ENCODE measurements at regions not wholly inside any gene's neighbourhood (a gene's known extent, or its start where the extent isn't known, plus 50 kb on each side); places are given as distances from the start of the nearest gene placed in this dataset.

GRCh38 chr1:4546911-4547310 lies 107.5 kb upstream of the AJAP1 start:
- Histone ChIP-seq H3K4me1 (ENCODE audit: control insufficient read depth, insufficient read depth, low read length) (no peaks in the 10 kb centered on the region), H3K27ac (ENCODE audit: low read length) (no peak overlapping the region), H3K27me3 (ENCODE audit: control insufficient read depth, insufficient read depth) (no peaks in the 10 kb centered on the region), H3K9me3 (ENCODE audit: control insufficient read depth, low read length) (no peaks in the 10 kb centered on the region), H3K4me3 (ENCODE audit: low read length) (no peak overlapping the region)
- intact Hi-C loops (cut with DNase I), result no loop called here
- WGBS, result 76% methylated on average over 4 of the region's 4 CpGs
- ATAC-seq, result no peak
- no peak for DNase-seq

- no peak for ATAC-seq
- intact Hi-C loops (cut with DNase I), result no loop called here
- Histone ChIP-seq H3K27ac (ENCODE audit: low read length) (no peak overlapping the region), H3K4me3 (ENCODE audit: low read length) (no peak overlapping the region), H3K4me1 (ENCODE audit: control insufficient read depth, insufficient read depth, low read length) (no peaks in the 10 kb centered on the region), H3K27me3 (ENCODE audit: control insufficient read depth, insufficient read depth) (no peaks in the 10 kb centered on the region), H3K9me3 (ENCODE audit: control insufficient read depth, low read length) (no peaks in the 10 kb centered on the region)
- WGBS, result 40% methylated on average over 3 of the region's 3 CpGs
- no peak for DNase-seq
These were observed 104.5 kb upstream of the AJAP1 start for GRCh38 chr1:4549930-4550329.

GRCh38 chr1:4550941-4551340 lies 103.5 kb upstream of the AJAP1 start:
- Histone ChIP-seq H3K9me3 (ENCODE audit: control insufficient read depth, low read length) (no peaks in the 10 kb centered on the region), H3K4me1 (ENCODE audit: control insufficient read depth, insufficient read depth, low read length) (no peaks in the 10 kb centered on the region), H3K4me3 (ENCODE audit: low read length) (no peak overlapping the region), H3K27ac (ENCODE audit: low read length) (no peak overlapping the region), H3K27me3 (ENCODE audit: control insufficient read depth, insufficient read depth) (no peaks in the 10 kb centered on the region)
- DNase-seq (no peak), ATAC-seq (no peak)
- WGBS, result 31% methylated on average over 2 of the region's 2 CpGs
- intact Hi-C loops (cut with DNase I), result no loop called here

- no peak overlapping the region for H3K4me3 ChIP-seq (ENCODE audit: low read length)
- intact Hi-C loops (cut with DNase I), result no loop called here
These were observed 102.7 kb upstream of the AJAP1 start for GRCh38 chr1:4551706-4552105.

GRCh38 chr1:4553761-4554160 lies 100.6 kb upstream of the AJAP1 start:
- Histone ChIP-seq H3K4me3 (ENCODE audit: low read length) (no peak overlapping the region), H3K27me3 (ENCODE audit: control insufficient read depth, insufficient read depth) (no peaks in the 10 kb centered on the region), H3K27ac (ENCODE audit: low read length) (no peak overlapping the region), H3K4me1 (ENCODE audit: control insufficient read depth, insufficient read depth, low read length) (no peaks in the 10 kb centered on the region), H3K9me3 (ENCODE audit: control insufficient read depth, low read length) (no peaks in the 10 kb centered on the region)
- intact Hi-C loops (cut with DNase I), result no loop called here
- DNase-seq (no peak), ATAC-seq (no peak)
- 49% methylated on average over 4 of the region's 4 CpGs for WGBS

More at GRCh38 chr1:4551706-4552105, 102.7 kb upstream of the AJAP1 start:
- no peaks in the 10 kb centered on the region for H3K9me3 ChIP-seq (ENCODE audit: control insufficient read depth, low read length)
- no peak for DNase-seq
- H3K27ac ChIP-seq (ENCODE audit: low read length), result no peak overlapping the region
- no peaks in the 10 kb centered on the region for H3K4me1 ChIP-seq (ENCODE audit: control insufficient read depth, insufficient read depth, low read length)
- no peaks in the 10 kb centered on the region for H3K27me3 ChIP-seq (ENCODE audit: control insufficient read depth, insufficient read depth)
- WGBS, result 59% methylated on average over 6 of the region's 6 CpGs
- no peak for ATAC-seq

- Histone ChIP-seq H3K9me3 (ENCODE audit: control insufficient read depth, low read length) (no peaks in the 10 kb centered on the region), H3K4me1 (ENCODE audit: control insufficient read depth, insufficient read depth, low read length) (no peaks in the 10 kb centered on the region), H3K27me3 (ENCODE audit: control insufficient read depth, insufficient read depth) (no peaks in the 10 kb centered on the region), H3K27ac (ENCODE audit: low read length) (no peak overlapping the region), H3K4me3 (ENCODE audit: low read length) (no peak overlapping the region)
- DNase-seq, result no peak
- 75% methylated on average over 12 of the region's 12 CpGs for WGBS
- ATAC-seq, result no peak
- intact Hi-C loops (cut with DNase I), result no loop called here
These were observed 100.0 kb upstream of the AJAP1 start for GRCh38 chr1:4554271-4554865.

GRCh38 chr1:4557949-4558348 lies 96.5 kb upstream of the AJAP1 start:
- no peaks in the 10 kb centered on the region for H3K4me1 ChIP-seq (ENCODE audit: control insufficient read depth, insufficient read depth, low read length)
- intact Hi-C loops (cut with DNase I), result no loop called here
- no peaks in the 10 kb centered on the region for H3K27me3 ChIP-seq (ENCODE audit: control insufficient read depth, insufficient read depth)
- no peak for DNase-seq
- no peak for ATAC-seq
- no peaks in the 10 kb centered on the region for H3K9me3 ChIP-seq (ENCODE audit: control insufficient read depth, low read length)
- no peak overlapping the region for H3K4me3 ChIP-seq (ENCODE audit: low read length)
- WGBS, result 59% methylated on average over 5 of the region's 5 CpGs
- no peak overlapping the region for H3K27ac ChIP-seq (ENCODE audit: low read length)

- no peak for DNase-seq
- no peaks in the 10 kb centered on the region for H3K27me3 ChIP-seq (ENCODE audit: control insufficient read depth, insufficient read depth)
- no peak overlapping the region for H3K27ac ChIP-seq (ENCODE audit: low read length)
- H3K4me1 ChIP-seq (ENCODE audit: control insufficient read depth, insufficient read depth, low read length), result no peaks in the 10 kb centered on the region
- H3K9me3 ChIP-seq (ENCODE audit: control insufficient read depth, low read length), result no peaks in the 10 kb centered on the region
- intact Hi-C loops (cut with DNase I), result no loop called here
- no peak for ATAC-seq
- WGBS, result 25% methylated on average over 10 of the region's 10 CpGs
- H3K4me3 ChIP-seq (ENCODE audit: low read length), result no peak overlapping the region
These were observed 93.2 kb upstream of the AJAP1 start for GRCh38 chr1:4561205-4561604.

GRCh38 chr1:4562321-4562720 lies 92.1 kb upstream of the AJAP1 start:
- Histone ChIP-seq H3K9me3 (ENCODE audit: control insufficient read depth, low read length) (no peaks in the 10 kb centered on the region), H3K27ac (ENCODE audit: low read length) (no peak overlapping the region), H3K27me3 (ENCODE audit: control insufficient read depth, insufficient read depth) (no peaks in the 10 kb centered on the region), H3K4me1 (ENCODE audit: control insufficient read depth, insufficient read depth, low read length) (no peaks in the 10 kb centered on the region), H3K4me3 (ENCODE audit: low read length) (no peak overlapping the region)
- no peak for DNase-seq
- intact Hi-C loops (cut with DNase I), result no loop called here
- 93% methylated on average over 9 of the region's 9 CpGs for WGBS
- no peak for ATAC-seq

GRCh38 chr1:4563586-4563985 lies 90.8 kb upstream of the AJAP1 start:
- intact Hi-C loops (cut with DNase I), result no loop called here
- ATAC-seq, result no peak
- Histone ChIP-seq H3K27me3 (ENCODE audit: control insufficient read depth, insufficient read depth) (no peaks in the 10 kb centered on the region), H3K4me1 (ENCODE audit: control insufficient read depth, insufficient read depth, low read length) (no peaks in the 10 kb centered on the region), H3K9me3 (ENCODE audit: control insufficient read depth, low read length) (no peaks in the 10 kb centered on the region), H3K27ac (ENCODE audit: low read length) (no peak overlapping the region), H3K4me3 (ENCODE audit: low read length) (no peak overlapping the region)
- 64% methylated on average over 4 of the region's 4 CpGs for WGBS
- no peak for DNase-seq

- Histone ChIP-seq H3K9me3 (ENCODE audit: control insufficient read depth, low read length) (no peaks in the 10 kb centered on the region), H3K4me1 (ENCODE audit: control insufficient read depth, insufficient read depth, low read length) (no peaks in the 10 kb centered on the region), H3K4me3 (ENCODE audit: low read length) (no peak overlapping the region), H3K27me3 (ENCODE audit: control insufficient read depth, insufficient read depth) (no peaks in the 10 kb centered on the region), H3K27ac (ENCODE audit: low read length) (no peak overlapping the region)
- no peak for ATAC-seq
- intact Hi-C loops (cut with DNase I), result no loop called here
- no peak for DNase-seq
- 35% methylated on average over 10 of the region's 10 CpGs for WGBS
These were observed 90.4 kb upstream of the AJAP1 start for GRCh38 chr1:4564051-4564450.

GRCh38 chr1:4565166-4565565 lies 89.2 kb upstream of the AJAP1 start:
- H3K27ac ChIP-seq (ENCODE audit: low read length), result no peak overlapping the region
- no peak overlapping the region for H3K4me3 ChIP-seq (ENCODE audit: low read length)
- intact Hi-C loops (cut with DNase I), result no loop called here
- no peaks in the 10 kb centered on the region for H3K9me3 ChIP-seq (ENCODE audit: control insufficient read depth, low read length)
- ATAC-seq, result no peak
- no peaks in the 10 kb centered on the region for H3K4me1 ChIP-seq (ENCODE audit: control insufficient read depth, insufficient read depth, low read length)
- peaks cover 1% of the 10 kb centered on the region for H3K27me3 ChIP-seq (ENCODE audit: control insufficient read depth, insufficient read depth)
- WGBS, result 79% methylated on average over 3 of the region's 3 CpGs
- DNase-seq, result no peak

All from right cardiac atrium (tissue), 5 donors.